ENCODE measurements at regions not wholly inside any gene's neighbourhood (a gene's known extent, or its start where the extent isn't known, plus 50 kb on each side); places are given as distances from the start of the nearest gene placed in this dataset.

GRCh38 chr20:2237059-2237458 lies 58.7 kb upstream of the TGM3 start:
- DNase-seq: no peak

- no peak for DNase-seq
Observed at GRCh38 chr20:2238601-2239000, 57.2 kb upstream of the TGM3 start.

- DNase-seq: no peak
Observed at GRCh38 chr20:2240835-2241234, 55.0 kb upstream of the TGM3 start.

- no peak for DNase-seq
Observed at GRCh38 chr20:2242678-2243077, 53.1 kb upstream of the TGM3 start.

- DNase-seq: no peak
Observed at GRCh38 chr20:2244523-2244922, 51.3 kb upstream of the TGM3 start.

- no peak for DNase-seq
Observed at GRCh38 chr20:2244993-2245392, 50.8 kb upstream of the TGM3 start.

GRCh38 chr20:2245637-2246036 lies 50.2 kb upstream of the TGM3 start:
- no peak for DNase-seq
